ENCODE measurements at regions not wholly inside any gene's neighbourhood (a gene's known extent, or its start where the extent isn't known, plus 50 kb on each side); places are given as distances from the start of the nearest gene placed in this dataset.
"Not testable (repeated sequence)": the region's sequence is repeated elsewhere in the genome, so short reads cannot be mapped to it uniquely, and the experiment has no call there.

DNA sequence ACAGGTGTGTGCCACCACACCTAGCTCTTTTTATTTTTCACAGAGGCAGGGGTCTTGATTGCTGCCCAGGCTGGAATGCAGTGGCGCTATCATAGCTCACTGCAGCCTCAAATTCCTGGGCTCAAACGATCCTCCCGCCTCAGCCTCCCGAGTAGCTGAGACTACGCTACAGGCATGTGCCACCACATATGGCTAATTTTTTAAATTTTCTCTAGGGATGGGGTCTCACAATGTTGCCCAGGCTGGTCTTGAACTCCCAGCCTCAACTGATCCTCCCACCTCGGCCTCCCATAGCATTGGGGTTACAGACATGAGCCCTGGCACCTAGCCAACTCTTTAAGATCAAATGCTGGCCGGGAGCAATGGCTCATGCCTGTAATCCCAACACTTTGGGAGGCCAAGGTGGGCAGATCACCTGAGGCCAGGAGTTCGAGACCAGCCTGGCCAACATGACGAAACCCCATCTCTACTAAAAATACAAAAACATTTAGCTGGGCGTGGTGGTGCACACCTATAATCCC, 50.6 kb upstream of the MYL10 start:
- DNase-seq (ENCODE audit: low read depth, low spot score) = not testable (repeated sequence)

DNA sequence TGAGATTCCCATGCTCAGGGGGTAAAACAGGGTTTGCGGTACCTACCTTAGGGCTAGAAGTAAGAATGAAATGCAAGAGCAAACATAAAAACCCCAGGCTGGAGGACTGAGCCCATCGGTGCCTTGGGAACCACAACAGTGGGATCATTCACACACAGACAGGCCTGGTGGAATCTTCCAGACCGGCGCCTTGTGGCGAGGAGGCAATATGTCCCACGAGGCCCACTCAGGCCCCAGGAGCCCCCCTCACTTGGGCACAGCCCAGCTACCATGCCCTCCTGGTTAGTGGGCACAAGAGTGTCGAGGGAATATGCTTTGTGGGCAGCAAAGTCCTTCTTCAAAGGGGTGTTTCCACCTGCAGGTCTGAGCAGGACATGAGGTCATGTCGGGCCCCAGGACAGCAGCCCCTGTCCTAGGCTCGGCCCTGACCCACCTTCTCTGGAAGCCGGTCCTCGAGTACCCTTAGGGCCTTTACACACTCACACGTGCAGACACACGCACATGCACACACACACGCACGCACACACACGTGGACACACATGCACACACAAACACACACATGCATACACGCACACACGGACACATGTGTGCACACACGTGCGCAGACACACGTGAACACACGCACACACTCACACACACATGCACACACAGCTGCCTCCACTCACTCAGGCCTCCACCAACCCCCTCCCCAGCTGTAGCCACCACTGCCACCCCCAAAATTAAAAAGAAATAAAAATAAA, 51.5 kb upstream of the MYL10 start:
- DNase-seq (ENCODE audit: low read depth, low spot score) = no peak

DNA sequence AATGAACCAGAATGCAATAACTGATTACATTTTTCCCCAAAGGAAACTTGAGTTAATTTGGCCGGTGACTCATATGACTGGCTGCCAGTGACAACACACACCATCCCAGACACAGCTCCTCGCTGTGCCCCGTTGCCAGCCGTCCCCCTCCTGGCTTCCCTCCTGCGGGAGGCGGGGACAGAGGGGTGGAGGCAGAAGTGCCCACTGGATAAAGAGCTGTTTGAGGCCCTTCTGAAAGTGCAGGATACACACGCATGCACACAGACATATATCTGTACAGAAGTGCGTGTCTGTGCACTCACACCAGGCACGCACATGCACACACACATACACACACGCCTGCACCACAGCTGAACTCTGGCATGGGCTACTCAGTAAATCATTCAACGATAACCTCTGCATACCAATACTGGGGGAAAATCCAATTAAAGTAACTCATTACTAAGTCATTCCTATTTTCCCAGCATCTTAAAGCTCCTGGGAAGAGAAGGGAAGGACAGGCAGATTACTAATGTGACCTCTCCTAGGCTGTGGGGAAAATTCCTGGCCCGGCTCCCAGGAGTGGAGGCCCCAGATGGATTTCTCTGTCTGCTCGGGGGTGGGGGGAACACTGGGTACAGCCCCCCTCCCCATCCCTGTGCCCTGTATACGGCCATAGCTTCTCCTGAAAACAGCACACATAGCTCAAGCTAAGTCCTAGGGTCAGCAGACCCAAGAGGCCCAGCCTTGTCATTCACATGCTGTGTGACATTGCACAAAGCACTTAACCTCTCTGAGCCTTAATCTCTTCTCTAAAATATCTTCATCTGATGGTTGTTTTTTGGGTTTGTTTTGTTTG, 52.3 kb upstream of the MYL10 start:
- DNase-seq (ENCODE audit: low read depth, low spot score) = no peak

DNA sequence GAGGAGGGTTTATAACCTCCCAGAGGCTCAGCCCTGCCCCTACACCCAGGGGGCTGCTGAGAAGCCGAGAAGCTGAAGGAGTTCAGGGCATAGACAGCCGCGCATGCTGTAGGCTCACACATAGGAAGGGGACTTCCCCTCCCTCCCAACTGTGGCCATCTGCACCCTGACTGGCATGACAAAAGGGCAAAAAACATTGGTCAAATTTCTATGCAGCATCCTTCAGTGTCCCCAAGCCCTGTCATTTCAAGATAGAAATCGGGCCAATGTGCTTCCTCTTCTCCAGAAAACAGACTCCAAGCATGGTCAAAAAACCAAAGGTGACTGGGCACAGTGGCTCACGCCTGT, 55.9 kb upstream of the MYL10 start:
- no peak for DNase-seq (ENCODE audit: low read depth, low spot score)

DNA sequence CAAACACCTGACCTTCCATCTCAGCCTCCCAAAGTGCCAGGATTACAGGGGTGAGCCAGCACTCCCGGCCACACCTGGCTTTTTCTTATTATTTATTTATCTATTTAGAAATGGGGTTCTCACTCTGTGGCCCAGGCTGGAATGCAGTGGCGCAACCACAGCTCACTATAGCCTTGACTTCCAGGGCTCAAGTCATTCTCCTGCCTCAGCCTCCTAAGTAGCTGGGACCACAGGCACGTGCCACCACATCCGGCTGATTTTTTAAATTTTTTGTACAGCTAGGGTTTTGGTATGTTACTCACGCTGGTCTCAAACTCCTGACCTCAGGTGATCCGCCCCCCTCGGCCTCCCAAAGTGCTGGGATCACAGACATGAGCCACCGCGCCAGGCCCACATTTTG, 56.9 kb upstream of the MYL10 start:
- no peak for DNase-seq (ENCODE audit: low read depth, low spot score)

DNA sequence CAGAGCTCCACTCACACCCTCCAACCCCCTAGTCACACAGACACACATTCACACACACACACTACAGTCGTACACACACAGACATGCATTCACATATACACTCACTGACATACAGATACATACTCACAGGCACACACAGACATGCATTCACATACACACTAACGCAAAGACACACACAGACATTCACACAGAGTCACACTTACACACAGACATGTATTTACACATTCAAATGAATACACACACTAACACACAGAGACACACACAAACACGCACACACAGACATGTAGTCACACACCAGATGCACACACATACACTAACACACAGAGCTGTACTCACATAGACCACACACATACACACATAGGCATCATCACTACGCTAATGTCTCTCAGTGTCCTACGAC, 58.0 kb upstream of the MYL10 start:
- DNase-seq (ENCODE audit: low read depth, low spot score) = no peak

DNA sequence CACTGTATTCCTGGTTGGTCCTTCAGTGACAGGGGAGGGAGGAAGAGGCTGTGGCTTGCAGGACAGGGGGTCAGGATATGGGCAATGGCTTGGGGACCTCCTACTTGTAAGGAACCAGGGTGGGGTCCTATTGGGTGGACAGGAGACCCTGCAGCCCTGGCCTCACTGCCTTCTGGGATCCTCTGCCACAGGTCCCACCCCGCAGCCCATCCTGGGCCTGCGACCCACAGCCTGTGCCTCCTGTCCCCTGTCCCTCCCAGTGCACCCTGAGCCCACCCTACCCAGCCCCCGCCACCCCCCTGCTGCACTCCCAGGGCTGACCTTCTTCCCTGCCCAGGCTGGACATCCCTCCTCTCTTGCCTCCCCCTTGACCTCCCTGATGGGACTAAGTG, 58.7 kb upstream of the MYL10 start:
- DNase-seq (ENCODE audit: low read depth, low spot score) = no peak

DNA sequence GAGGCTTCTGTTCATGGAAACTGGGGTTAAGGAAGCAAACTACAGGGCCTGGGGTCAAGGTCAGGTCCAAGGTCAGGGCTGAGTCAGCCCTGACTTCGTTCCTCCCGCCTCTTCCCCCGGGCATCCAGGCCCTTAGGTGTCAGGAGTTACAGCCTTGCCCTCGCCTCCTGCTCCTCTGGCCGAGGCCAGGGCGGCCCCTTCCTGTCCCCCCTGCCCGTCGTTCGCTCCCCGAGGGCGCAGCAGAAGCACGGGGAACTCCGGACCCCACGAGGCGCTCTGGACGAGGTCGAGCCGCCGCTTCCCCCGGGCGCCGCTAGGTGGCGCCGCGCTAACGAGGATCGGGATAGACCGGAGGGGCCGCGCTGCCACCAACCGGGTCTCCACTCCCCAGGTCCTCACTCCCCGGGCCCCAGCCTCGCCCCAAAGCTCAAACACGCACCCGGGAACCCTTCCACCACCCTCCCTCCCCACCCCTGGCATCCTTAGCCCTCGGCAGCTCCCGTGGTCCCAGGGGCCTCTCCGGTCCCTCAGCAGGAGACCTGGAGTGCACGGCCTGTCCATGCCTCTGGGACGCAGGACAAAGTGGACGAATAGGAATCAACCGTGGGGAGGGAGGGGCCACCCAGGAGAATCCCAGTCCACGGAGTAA, 59.2 kb upstream of the MYL10 start:
- DNase-seq (ENCODE audit: low read depth, low spot score) = peak; percentile 70

DNA sequence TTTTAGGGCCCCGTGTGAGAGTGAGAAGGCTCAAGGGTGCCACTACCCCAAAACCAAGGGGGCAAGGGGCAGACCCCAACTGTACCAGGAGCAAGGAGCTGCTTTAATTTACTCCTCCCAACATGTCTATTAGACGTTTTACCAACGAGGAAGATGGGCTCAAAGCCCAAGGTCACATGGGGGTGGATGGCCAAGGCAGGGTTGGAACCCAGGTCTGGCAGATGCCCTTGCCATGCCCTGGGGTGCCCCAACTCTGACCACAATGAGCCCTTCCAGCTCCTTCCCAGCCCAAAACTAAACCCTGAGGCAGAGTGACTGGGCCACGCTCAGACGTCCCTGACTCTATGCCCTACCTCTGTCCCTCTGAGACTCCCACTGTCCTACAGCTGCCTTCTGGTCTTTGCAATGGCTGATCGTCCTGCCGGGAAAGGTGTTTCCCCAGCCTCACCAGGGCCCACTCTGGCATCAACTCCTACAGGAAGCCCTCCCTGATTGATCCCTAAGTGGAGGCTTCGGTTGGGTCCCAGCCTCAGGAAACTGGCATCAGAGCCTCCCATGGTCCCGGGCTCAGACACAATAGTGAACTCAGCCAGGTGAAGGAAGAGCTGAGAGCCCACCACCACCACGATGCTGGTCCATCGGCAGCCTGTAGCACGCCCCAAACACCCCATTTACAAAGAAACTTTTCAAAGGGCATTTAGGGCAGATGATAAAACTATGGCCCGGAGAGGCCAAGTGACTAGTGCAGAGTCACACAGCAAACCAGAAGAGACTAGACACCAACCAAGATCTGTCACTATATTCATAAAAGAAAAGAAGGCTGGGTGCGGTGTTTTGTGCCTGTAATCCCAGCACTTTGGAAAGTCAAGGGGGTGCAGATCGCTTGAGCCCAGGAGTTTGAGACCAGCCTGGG, 60.2 kb upstream of the MYL10 start:
- no peak for DNase-seq (ENCODE audit: low read depth, low spot score)

DNA sequence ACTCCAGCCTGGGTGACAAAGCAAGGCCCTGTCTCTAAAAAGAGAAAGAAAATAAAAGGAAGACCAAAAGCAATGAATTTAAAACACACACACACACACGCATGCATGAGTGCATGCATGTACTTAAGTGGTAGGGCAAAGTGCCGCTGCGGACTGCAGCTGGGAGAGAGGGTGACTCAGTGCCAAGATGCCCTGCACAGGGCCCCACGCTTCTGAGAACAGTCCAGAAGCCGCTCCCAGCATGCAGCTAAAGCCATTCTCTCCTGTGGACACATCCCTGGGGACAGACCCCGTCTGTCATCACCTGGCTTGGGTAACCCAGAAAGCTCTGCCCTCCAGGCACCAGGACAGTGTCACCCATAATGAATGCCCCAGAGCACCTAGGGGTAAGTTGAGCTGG, 61.0 kb upstream of the MYL10 start:
- no peak for DNase-seq (ENCODE audit: low read depth, low spot score)

DNA sequence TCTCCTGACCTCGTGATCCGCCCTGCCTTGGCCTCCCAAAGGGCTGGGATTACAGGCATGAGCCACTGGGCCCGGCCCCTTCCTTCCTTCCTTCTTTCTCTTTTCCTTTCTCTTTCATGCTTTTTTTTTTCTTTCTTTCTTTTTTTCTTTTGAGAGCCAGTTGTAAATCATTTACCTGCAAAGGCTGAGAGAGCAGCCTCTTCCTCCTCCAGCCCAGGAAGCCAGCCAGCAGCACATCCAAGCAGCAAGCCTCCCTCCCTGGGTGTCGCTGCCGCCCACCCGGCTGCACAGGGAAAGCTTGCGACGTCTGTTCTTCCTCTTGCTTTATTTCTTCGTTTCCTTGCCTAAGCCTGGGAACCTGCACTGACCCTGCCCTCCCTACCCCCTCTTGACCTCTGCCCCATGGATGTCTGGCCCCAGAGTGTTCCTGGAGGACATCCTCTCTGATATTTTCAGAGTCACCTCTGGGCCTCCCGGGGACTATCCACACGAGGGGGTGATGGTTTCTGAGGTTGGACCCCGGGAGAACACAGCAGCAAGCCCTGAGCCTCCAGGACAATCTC, 62.8 kb upstream of the MYL10 start:
- DNase-seq (ENCODE audit: low read depth, low spot score) = no peak

DNA sequence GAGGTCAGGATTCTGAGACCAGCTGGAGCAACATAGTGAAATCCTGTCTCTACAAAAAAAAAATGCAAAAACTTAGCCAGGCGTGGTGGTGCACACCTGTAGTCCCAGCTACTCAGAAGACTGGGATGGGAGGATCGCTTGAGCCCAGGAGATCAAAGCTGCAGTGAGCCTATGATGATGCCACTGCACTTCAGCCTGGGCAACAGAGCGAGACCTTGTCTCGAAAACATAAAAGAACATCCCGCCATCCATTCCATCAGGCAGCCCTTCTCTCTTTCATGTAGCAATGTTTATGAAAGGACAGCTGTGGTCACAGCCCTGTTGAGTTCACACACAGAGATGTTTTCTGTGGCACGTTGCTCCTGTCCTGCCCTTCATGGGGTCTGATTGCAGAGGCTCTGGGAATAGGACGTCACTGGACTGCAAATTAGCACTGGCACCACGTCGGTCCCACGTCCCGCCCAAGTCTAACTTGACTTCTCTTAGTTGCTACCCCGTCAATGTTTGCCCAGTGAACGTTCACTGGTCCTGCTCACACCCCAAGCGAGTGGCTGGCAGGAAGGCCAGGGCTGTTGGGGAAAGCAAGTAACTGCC, 64.5 kb upstream of the MYL10 start:
- DNase-seq (ENCODE audit: low read depth, low spot score) = no peak

DNA sequence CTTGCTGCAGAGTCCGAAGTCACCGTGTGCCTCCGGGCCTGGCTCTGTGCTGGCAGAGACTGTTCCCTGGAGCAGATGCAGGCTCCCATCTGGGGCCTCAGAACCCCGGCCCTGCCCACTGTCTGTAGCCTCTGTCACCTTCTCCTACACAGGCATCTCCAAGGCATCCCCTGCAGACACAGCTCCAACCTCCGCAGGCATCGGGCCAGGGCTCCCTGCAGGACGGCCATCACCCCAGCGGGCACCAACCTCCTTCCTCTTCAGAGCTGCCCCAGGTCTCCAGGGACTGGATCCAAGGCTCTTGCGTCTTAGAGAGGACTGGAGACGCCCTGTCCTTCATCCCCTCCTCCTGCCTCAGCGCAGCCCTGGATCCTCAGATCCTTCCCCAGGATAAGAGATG, 69.9 kb upstream of the MYL10 start:
- no peak for DNase-seq (ENCODE audit: low read depth, low spot score)

DNA sequence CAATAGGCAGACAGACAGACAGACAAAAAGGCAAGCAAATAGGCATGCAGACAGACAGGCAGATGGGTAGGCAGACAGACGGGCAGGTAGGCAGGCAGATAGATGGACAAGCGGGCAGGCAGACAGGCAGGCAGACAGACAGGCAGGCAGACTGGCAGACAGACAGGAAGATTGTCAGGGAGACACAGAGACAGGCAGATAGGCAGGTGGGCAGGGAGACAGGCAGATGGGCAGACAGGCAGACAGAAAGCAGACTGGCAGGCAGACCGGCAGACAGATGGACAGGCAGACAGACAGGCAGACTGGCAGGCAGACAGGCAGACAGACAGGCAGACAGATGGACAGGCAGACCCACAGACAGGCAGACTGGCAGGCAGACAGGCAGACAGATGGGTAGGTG, 70.3 kb upstream of the MYL10 start:
- DNase-seq (ENCODE audit: low read depth, low spot score) = no peak

DNA sequence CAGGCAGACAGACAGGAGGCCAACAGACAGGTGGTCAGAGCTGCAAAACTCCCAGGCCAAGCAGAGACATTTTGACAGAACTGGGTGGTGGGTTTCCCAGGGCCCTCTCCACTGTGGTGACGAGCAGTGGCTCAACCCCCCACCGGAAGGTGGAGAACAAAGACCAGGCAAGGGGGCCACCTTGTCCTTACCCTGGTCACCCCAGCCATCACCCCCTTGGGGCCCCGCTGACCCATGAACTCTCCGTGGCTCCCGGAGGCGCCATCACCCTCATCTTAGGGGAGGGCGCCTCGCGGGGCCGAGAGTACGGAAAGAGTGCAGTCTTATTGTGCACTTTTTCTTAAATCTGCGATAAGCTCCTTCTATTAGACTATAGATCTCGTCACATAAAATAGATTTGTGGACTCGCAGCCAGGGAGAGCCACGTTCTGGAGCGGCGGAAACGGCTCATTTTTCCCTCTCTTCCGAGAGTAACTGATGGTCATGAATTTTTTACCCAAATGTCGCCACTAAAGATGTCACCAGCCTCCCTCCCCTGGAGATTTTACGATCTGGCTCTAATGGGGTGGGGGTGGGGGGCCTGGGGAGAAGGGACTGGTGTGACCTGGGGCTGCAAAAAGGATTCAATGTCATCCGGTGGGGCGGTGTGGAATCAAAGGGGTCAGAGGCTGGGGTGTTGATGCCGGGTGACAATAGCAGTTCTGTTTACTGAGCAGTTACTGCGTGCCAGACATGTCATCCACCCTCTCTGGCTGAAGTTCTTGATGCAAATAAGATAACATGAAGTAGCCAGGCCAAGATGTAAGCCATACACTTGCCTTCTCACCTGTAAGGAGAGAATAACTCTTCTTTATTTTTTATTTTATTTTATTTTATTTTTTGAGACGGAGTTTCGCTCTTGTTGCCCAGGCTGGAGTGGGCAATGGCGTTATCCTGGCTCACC, 71.1 kb upstream of the MYL10 start:
- no peak for DNase-seq (ENCODE audit: low read depth, low spot score)

DNA sequence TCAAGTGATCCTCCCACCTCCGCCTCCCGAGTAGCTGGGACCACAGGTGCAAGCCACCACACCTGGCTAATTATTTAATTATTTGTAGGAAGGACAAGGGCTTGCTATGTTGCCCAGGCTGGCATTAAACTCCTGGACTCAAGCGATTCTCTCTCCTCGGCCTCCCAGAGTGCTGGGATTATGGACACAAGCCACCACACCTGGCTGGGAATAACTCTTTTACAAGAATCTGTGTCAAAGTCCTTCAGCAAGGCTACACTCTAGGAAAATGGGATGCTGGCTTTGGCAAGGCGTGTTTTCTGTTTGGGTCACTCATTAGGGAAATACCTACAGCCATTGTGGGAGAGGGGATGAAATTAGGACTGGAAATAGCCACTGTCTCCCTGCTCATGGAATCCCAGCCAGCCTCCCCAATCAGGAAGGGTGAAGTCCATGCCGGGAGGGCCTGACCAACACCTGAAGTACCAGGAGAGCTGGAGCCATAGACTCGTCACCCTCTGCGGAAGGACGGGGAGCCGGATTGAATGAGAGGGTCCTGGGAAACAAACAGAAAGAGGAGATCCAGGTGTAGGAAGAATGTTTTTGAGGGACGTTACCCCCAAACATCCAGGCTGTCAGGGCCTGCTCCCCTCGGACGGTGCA, 72.2 kb upstream of the MYL10 start:
- DNase-seq (ENCODE audit: low read depth, low spot score) = no peak

DNA sequence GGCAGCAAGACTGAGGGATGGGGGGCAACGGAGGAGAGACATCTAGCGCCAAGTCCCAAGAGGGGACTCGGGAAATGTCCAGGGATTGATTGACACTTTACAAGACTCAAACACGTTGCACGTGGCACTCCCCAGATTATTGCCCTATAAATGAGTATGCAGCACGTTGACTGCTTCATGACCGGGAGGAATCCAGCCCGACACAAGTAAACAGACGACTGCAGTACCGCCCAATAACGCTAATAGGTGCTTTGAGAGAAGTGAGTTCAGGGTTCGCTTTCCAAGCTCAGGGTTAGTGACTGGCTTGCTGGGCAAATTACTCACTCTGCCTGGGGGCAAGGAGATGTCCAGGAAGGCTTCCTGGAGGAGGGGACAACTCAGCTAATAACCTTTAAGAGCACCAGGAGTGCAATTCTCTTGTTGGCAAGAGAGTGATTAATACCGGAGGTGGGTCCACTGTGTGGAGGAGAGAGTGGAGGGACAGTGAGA, 73.3 kb upstream of the MYL10 start:
- no peak for DNase-seq (ENCODE audit: low read depth, low spot score)

DNA sequence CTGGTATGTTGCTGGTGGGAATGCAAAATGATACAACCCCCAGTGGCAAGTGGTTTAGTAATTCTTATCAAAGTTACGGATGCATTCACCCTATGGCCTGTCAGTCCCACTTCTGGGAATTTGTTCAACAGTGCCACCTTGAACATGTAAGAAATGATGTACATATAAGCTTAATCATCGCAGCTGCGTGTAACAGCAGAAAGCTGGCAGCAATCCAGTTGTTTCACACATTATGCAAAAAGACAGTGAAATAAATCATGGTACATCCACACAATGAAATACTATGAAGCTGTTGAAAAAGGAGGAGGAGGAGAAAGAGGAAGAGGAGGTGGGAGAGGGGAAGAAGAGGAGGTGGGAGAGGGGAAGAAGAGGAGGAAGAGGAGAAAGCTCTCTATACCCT, 76.2 kb upstream of the MYL10 start:
- DNase-seq (ENCODE audit: low read depth, low spot score) = no peak

DNA sequence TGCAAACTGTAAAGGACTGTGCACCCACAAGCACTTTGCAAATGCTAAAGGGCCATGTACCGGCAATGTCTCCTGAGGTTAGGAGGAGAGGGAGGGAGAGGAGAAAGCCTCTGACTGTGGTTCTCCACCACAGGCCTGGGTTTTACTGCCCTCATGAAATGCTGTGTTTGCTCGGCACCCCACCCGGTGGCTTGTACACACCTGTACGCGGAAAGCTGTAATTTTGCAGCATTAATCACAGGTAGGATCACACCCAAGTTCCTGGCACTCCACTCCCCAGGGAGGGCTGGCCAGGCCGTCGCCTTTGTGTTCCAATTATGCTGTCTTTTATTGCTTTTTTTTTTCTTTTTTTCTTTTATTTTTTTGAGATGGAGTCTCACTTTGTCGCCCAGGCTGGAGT, 78.5 kb upstream of the MYL10 start:
- no peak for DNase-seq (ENCODE audit: low read depth, low spot score)
